COLO829 (cell line): ENCODE measurements at regions not wholly inside any gene's neighbourhood (a gene's known extent, or its start where the extent isn't known, plus 50 kb on each side); places are given as distances from the start of the nearest gene placed in this dataset.

ENCODE experiments used
- DNase-seq: peaks from one replicate; pipeline ENCODE4 v3.0.0; 2012; ENCODE audit warnings: low spot score

- DNase-seq = no peak
These were observed 281.4 kb downstream of the SMOC2 start for GRCh38 chr6:168722397-168722796.

GRCh38 chr6:168721571-168721970, 280.6 kb downstream of the SMOC2 start:
- DNase-seq = no peak

GRCh38 chr6:168719901-168720300, 278.9 kb downstream of the SMOC2 start:
- DNase-seq = no peak

GRCh38 chr6:168718821-168719475, 278.0 kb downstream of the SMOC2 start:
- DNase-seq = no peak
